ENCODE measurements at regions not wholly inside any gene's neighbourhood (a gene's known extent, or its start where the extent isn't known, plus 50 kb on each side); places are given as distances from the start of the nearest gene placed in this dataset.

DNA sequence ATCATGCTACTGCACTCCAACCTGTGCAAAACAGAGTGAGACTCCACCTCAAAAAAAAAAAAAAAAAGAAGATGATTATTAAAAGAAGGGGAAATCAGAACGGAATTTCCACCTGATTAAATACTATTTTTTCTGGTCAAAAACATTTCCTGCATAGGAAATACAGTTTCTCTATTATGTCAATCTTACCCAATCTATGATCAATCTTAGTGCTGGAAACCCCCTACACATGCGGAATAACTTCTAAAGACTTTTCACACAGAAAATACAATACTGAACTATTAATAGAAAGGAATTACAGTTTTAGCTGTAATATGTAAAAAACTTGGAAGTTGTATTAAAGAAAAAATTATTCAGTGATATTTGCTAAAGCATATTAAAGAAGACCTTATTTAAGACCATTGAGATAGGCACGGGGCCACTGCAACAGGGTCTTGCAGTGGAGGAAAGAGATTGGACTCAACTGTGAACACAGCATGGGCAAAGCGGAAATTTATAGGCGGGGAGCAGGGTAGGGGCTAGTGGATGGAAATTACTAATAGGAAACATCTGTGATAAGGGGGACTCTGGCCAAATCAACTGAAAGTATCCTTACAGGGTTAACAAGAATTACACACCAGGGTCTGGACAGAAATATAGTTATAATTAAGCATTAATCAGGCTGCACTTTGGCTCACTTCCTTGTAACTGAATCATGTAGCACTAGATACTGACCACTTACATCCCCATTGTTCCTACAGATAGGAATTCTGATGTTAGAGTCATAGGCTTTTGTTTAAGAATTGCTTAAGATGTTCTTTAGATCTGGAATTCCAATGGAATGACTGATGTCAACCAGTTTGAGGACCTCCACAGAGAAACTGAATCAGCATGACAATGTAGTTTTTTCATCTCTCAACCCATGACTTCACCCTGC is 411.5 kb upstream of the DDI1 start:
- Histone ChIP-seq H3K36me3 (ENCODE audit: low read depth) (no peaks in the 10 kb centered on the region), H3K79me2 (ENCODE audit: insufficient read depth) (no peaks in the 10 kb centered on the region), H3K9me2 (ENCODE audit: insufficient read depth) (no peaks in the 10 kb centered on the region), H3K4me2 (ENCODE audit: unreplicated experiment) (peak overlapping the region; percentile 45), H3K9ac (peak overlapping the region; percentile 65), H2AFZ (no peak overlapping the region), H3K9me3 (ENCODE audit: low read depth) (no peaks in the 10 kb centered on the region), H3K4me3 (no peak overlapping the region), H4K20me1 (ENCODE audit: insufficient read depth) (no peaks in the 10 kb centered on the region), H3K27ac (peak overlapping the region; percentile 95), H3F3A (ENCODE audit: insufficient read depth) (peaks cover 24% of the 10 kb centered on the region), H3K4me1 (ENCODE audit: insufficient read depth) (peaks cover 43% of the 10 kb centered on the region), H3K27me3 (replicated peaks; ENCODE audit: insufficient read depth) (no peaks in the 10 kb centered on the region)
- TF ChIP-seq EZH2phosphoT487 (IDR thresholded peaks at IDR 0.05; ENCODE audit: insufficient read depth, low read depth) (no peak), EZH2 (IDR thresholded peaks at IDR 0.05; ENCODE audit: insufficient read depth, poor library complexity, severe bottlenecking) (no peak)
- DNase-seq, result peak; percentile 95
- 62 to 72% methylated on average over 5 of the region's 5 CpGs for WGBS, 2 experiments (ENCODE audit: low coverage in 1 of 2, low lambda C conversion rate in 2 of 2, missing lambda C conversion rate in 2 of 2)
- in situ Hi-C loops (cut with MboI), result no loop called here

DNA sequence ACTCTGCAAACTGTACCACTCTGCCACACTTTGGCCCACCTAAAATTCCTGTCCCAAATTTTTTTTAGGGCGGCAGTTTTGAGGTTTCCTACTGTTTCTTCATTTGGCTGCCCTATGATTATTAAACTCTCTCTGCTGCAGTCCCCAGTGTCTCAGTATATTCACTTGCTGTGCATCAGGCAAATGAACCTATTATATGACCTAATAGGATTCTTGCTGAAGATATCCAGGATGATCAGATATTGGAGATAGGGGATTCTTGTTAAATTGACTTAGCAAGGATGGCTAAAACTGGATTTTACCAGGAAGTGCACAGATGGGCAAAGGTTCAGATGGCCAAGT is 410.8 kb upstream of the DDI1 start:
- Histone ChIP-seq H3K4me1 (ENCODE audit: insufficient read depth) (peaks cover 38% of the 10 kb centered on the region), H3K9ac (peak overlapping the region; percentile 65)
- 0% methylated on average over 1 of the region's 1 CpG for WGBS, 2 experiments (ENCODE audit: low coverage in 1 of 2, low lambda C conversion rate in 2 of 2, missing lambda C conversion rate in 2 of 2)

DNA sequence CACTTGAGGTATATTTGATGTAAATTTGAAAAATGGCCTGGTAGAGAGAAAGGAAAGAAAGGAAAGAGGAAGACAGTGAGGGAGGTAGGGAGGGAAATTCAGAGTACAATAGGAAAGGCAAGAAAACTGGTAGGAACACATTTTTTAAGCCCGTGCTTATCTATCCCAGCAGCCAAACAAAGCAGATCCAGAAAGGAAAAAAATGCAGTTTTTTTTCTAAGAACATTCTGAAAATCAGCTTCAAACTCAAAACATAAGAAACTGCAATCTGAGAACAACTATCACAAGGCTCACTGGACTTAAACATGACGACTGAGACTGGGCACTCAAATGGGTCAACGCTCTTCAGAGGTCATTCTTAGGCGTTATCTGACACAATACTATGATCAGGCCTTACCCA is 408.3 kb upstream of the DDI1 start:
- no peak overlapping the region for H3K9ac ChIP-seq
- no peaks in the 10 kb centered on the region for H3K79me2 ChIP-seq (ENCODE audit: insufficient read depth)
- H3K27me3 ChIP-seq (replicated peaks; ENCODE audit: insufficient read depth), result no peaks in the 10 kb centered on the region
- no peak overlapping the region for H2AFZ ChIP-seq
- no peak overlapping the region for H3K27ac ChIP-seq
- H3K4me3 ChIP-seq, result no peak overlapping the region
- no peaks in the 10 kb centered on the region for H3K36me3 ChIP-seq (ENCODE audit: low read depth)
- H3K9me3 ChIP-seq (ENCODE audit: low read depth), result no peaks in the 10 kb centered on the region
- H3K9me2 ChIP-seq (ENCODE audit: insufficient read depth), result no peaks in the 10 kb centered on the region
- peaks cover 44% of the 10 kb centered on the region for H3K4me1 ChIP-seq (ENCODE audit: insufficient read depth)
- in situ Hi-C loops (cut with MboI), result no loop called here
- TF ChIP-seq EZH2phosphoT487 (IDR thresholded peaks at IDR 0.05; ENCODE audit: insufficient read depth, low read depth) (no peak), EZH2 (IDR thresholded peaks at IDR 0.05; ENCODE audit: insufficient read depth, poor library complexity, severe bottlenecking) (no peak)
- no peak overlapping the region for H3K4me2 ChIP-seq (ENCODE audit: unreplicated experiment)
- no peak for DNase-seq
- no peaks in the 10 kb centered on the region for H4K20me1 ChIP-seq (ENCODE audit: insufficient read depth)
- H3F3A ChIP-seq (ENCODE audit: insufficient read depth), result peaks cover 31% of the 10 kb centered on the region
- 85 to 86% methylated on average over 4 of the region's 4 CpGs for WGBS, 2 experiments (ENCODE audit: low coverage in 1 of 2, low lambda C conversion rate in 2 of 2, missing lambda C conversion rate in 2 of 2)

More for the DNA sequence above, 410.8 kb upstream of the DDI1 start:
- Histone ChIP-seq H3K9me2 (ENCODE audit: insufficient read depth) (no peaks in the 10 kb centered on the region), H2AFZ (no peak overlapping the region), H3K36me3 (ENCODE audit: low read depth) (no peaks in the 10 kb centered on the region), H4K20me1 (ENCODE audit: insufficient read depth) (no peaks in the 10 kb centered on the region), H3K4me2 (ENCODE audit: unreplicated experiment) (peak overlapping the region; percentile 45), H3F3A (ENCODE audit: insufficient read depth) (peaks cover 22% of the 10 kb centered on the region), H3K4me3 (no peak overlapping the region), H3K79me2 (ENCODE audit: insufficient read depth) (no peaks in the 10 kb centered on the region), H3K27me3 (replicated peaks; ENCODE audit: insufficient read depth) (no peaks in the 10 kb centered on the region), H3K27ac (peak overlapping the region; percentile 95), H3K9me3 (ENCODE audit: low read depth) (no peaks in the 10 kb centered on the region)
- in situ Hi-C loops (cut with MboI), result no loop called here
- no peak for DNase-seq
- TF ChIP-seq EZH2phosphoT487 (IDR thresholded peaks at IDR 0.05; ENCODE audit: insufficient read depth, low read depth) (no peak), EZH2 (IDR thresholded peaks at IDR 0.05; ENCODE audit: insufficient read depth, poor library complexity, severe bottlenecking) (no peak)

DNA sequence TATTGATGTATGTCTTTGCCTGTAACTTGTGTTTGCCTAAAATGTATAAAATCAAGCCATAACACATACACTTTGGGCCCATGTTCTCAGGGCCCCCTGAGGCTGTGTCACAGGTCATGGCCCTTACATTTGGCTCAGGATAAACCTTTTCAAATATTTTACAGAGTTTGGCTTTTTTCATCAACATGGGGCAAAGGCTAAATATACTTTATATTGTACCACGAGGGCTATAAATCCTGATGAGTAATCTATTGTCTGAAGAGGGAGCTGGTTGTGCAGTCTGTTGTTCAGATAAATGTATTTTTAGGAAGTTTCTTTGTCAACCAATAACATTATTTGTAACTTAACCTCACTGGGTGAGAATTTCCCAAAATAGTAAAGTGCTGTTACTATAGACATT is 404.6 kb upstream of the DDI1 start:
- Histone ChIP-seq H3K4me2 (ENCODE audit: unreplicated experiment) (no peak overlapping the region), H3K27me3 (replicated peaks; ENCODE audit: insufficient read depth) (no peaks in the 10 kb centered on the region), H3K79me2 (ENCODE audit: insufficient read depth) (no peaks in the 10 kb centered on the region), H3K4me1 (ENCODE audit: insufficient read depth) (peaks cover 29% of the 10 kb centered on the region), H3F3A (ENCODE audit: insufficient read depth) (peaks cover 32% of the 10 kb centered on the region), H3K9me2 (ENCODE audit: insufficient read depth) (no peaks in the 10 kb centered on the region), H3K9me3 (ENCODE audit: low read depth) (no peaks in the 10 kb centered on the region), H4K20me1 (ENCODE audit: insufficient read depth) (no peaks in the 10 kb centered on the region), H3K9ac (no peak overlapping the region), H3K36me3 (ENCODE audit: low read depth) (no peaks in the 10 kb centered on the region), H2AFZ (no peak overlapping the region), H3K4me3 (no peak overlapping the region), H3K27ac (no peak overlapping the region)
- TF ChIP-seq EZH2 (IDR thresholded peaks at IDR 0.05; ENCODE audit: insufficient read depth, poor library complexity, severe bottlenecking) (no peak), EZH2phosphoT487 (IDR thresholded peaks at IDR 0.05; ENCODE audit: insufficient read depth, low read depth) (no peak)
- WGBS, 2 experiments (ENCODE audit: low coverage in 1 of 2, low lambda C conversion rate in 2 of 2, missing lambda C conversion rate in 2 of 2), result 11 to 21% methylated on average over 1 of the region's 1 CpG
- DNase-seq, result peak; percentile 22
- in situ Hi-C loops (cut with MboI), result no loop called here

Measured in GM23248 (cell line).